ENCODE measurements at regions not wholly inside any gene's neighbourhood (a gene's known extent, or its start where the extent isn't known, plus 50 kb on each side); places are given as distances from the start of the nearest gene placed in this dataset.

DNA sequence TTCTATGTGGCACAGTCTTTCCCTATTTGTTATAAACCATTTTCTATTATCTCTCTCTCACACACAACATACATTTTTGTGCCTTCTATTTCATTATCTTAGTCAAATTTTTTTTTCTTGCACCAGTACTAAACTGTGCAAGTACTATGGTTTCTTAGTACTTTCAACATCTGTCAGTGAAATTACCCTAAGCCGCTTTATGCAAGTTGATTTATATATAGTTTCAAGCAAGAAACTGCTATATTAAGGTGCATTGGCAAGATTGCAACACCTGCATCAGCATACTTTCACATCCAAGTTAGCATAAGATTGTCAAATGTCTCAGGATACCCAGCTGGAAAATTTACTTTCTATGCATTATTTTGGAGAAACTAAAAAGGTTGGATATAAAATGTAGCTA, 180.2 kb upstream of the FSTL5 start:
- Histone ChIP-seq H3K36me3 (ENCODE audit: insufficient read depth) (no peaks in the 10 kb centered on the region), H3K4me1 (ENCODE audit: insufficient read depth) (no peaks in the 10 kb centered on the region), H3K4me3 (ENCODE audit: low read depth, low read length) (no peak overlapping the region), H3K27ac (ENCODE audit: low read depth) (no peak overlapping the region)
- DNase-seq (ENCODE audit: extremely low spot score) = no peak
- WGBS = 0% methylated on average over 1 of the region's 1 CpG

- no peaks in the 10 kb centered on the region for H3K36me3 ChIP-seq (ENCODE audit: insufficient read depth)
- DNase-seq (ENCODE audit: extremely low spot score) = no peak
- no peak overlapping the region for H3K4me3 ChIP-seq (ENCODE audit: low read depth, low read length)
- WGBS = 45% methylated on average over 2 of the region's 2 CpGs
- H3K27ac ChIP-seq (ENCODE audit: low read depth) = no peak overlapping the region
- H3K4me1 ChIP-seq (ENCODE audit: insufficient read depth) = no peaks in the 10 kb centered on the region
Observed at GRCh38 chr4:162341533-162341932, 177.7 kb upstream of the FSTL5 start.

- WGBS = 96% methylated on average over 3 of the region's 3 CpGs
- no peak for DNase-seq (ENCODE audit: extremely low spot score)
Observed at GRCh38 chr4:162323919-162324318, 160.1 kb upstream of the FSTL5 start.

DNA sequence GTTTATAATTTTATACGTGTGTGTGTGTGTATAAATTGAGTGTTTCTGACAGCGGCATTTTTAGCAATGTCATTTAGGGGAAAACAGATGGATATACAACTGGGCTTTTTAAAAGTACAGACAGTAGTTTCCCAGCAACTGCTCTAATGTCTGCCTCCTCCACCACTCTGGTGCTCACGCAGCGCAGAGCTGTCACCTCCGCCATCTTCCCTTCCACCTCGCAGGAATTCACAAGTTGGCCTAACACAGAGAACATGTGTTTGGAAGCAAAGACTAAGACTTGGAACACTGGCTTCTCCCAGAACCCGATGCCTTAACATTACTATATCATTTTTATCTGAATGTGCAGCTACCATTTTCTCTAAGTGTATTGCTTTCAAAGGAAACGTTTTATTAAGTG, 158.3 kb upstream of the FSTL5 start:
- DNase-seq (ENCODE audit: extremely low spot score) = no peak
- H3K4me1 ChIP-seq (ENCODE audit: insufficient read depth) = no peaks in the 10 kb centered on the region
- H3K36me3 ChIP-seq (ENCODE audit: insufficient read depth) = no peaks in the 10 kb centered on the region
- 82% methylated on average over 8 of the region's 8 CpGs for WGBS
- no peak overlapping the region for H3K27ac ChIP-seq (ENCODE audit: low read depth)
- no peak overlapping the region for H3K4me3 ChIP-seq (ENCODE audit: low read depth, low read length)

More at GRCh38 chr4:162323919-162324318, 160.1 kb upstream of the FSTL5 start:
- no peak overlapping the region for H3K4me3 ChIP-seq (ENCODE audit: low read depth, low read length)
- H3K4me1 ChIP-seq (ENCODE audit: insufficient read depth) = no peaks in the 10 kb centered on the region
- H3K27ac ChIP-seq (ENCODE audit: low read depth) = no peak overlapping the region
- no peaks in the 10 kb centered on the region for H3K36me3 ChIP-seq (ENCODE audit: insufficient read depth)

DNA sequence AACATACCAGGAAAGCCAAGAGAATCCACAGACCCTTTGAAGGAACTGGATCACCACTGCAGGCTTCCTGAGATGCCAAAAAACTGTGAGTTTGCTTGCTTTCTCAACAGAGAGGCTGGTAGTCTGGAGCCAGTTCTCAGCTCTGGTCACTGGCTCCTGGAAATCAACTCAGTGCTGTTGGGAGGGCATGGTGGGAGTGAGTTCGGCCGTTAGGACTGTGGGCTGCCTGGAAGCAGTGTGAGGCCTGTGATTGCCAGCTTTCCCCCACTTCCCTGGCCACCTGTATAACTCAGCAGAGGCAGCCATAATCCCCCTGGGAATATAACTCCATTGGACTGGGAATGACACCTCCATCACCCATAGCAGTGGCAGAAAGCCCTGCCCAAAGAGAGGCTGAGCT, 122.0 kb upstream of the FSTL5 start:
- no peaks in the 10 kb centered on the region for H3K4me1 ChIP-seq (ENCODE audit: insufficient read depth)
- H3K4me3 ChIP-seq (ENCODE audit: low read depth, low read length) = no peak overlapping the region
- no peak overlapping the region for H3K27ac ChIP-seq (ENCODE audit: low read depth)
- 82% methylated on average over 2 of the region's 2 CpGs for whole genome bisulfite sequencing
- no peak for DNase-seq (ENCODE audit: extremely low spot score)
- H3K36me3 ChIP-seq (ENCODE audit: insufficient read depth) = no peaks in the 10 kb centered on the region

- 54% methylated on average over 3 of the region's 3 CpGs for WGBS
- no peaks in the 10 kb centered on the region for H3K4me1 ChIP-seq (ENCODE audit: insufficient read depth)
- no peaks in the 10 kb centered on the region for H3K36me3 ChIP-seq (ENCODE audit: insufficient read depth)
- DNase-seq (ENCODE audit: extremely low spot score) = no peak
- no peak overlapping the region for H3K4me3 ChIP-seq (ENCODE audit: low read depth, low read length)
- no peak overlapping the region for H3K27ac ChIP-seq (ENCODE audit: low read depth)
Observed at GRCh38 chr4:162282684-162283083, 118.9 kb upstream of the FSTL5 start.

GRCh38 chr4:162274354-162274753, 110.6 kb upstream of the FSTL5 start:
- 70% methylated on average over 1 of the region's 1 CpG for WGBS
- Histone ChIP-seq H3K4me3 (ENCODE audit: low read depth, low read length) (no peak overlapping the region), H3K4me1 (ENCODE audit: insufficient read depth) (no peaks in the 10 kb centered on the region), H3K27ac (ENCODE audit: low read depth) (no peak overlapping the region), H3K36me3 (ENCODE audit: insufficient read depth) (no peaks in the 10 kb centered on the region)
- no peak for DNase-seq (ENCODE audit: extremely low spot score)

GRCh38 chr4:162272215-162272614, 108.4 kb upstream of the FSTL5 start:
- no peak overlapping the region for H3K4me3 ChIP-seq (ENCODE audit: low read depth, low read length)
- H3K4me1 ChIP-seq (ENCODE audit: insufficient read depth) = no peaks in the 10 kb centered on the region
- H3K27ac ChIP-seq (ENCODE audit: low read depth) = no peak overlapping the region
- 81% methylated on average over 2 of the region's 2 CpGs for WGBS
- DNase-seq (ENCODE audit: extremely low spot score) = no peak
- no peaks in the 10 kb centered on the region for H3K36me3 ChIP-seq (ENCODE audit: insufficient read depth)

DNA sequence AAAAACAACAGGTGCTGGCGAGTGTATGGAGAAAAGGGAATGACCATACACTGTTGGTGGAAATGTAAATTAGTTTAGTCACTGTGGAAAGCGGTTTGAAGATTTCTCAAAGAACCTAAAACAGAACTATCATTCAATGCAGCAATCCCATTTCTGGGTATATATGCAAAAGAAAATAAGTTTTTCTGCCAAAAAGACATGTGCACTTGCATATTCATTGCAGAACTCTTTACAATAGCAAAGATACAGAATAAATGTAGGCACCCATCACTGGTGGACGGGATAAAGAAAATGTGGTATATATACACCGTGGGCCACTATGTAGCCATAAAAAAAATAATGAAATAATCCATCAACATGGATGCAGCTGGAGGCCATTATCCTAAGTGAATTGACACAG, 105.1 kb upstream of the FSTL5 start:
- whole genome bisulfite sequencing = 87% methylated on average over 4 of the region's 4 CpGs
- Histone ChIP-seq H3K4me1 (ENCODE audit: insufficient read depth) (no peaks in the 10 kb centered on the region), H3K27ac (ENCODE audit: low read depth) (no peak overlapping the region), H3K4me3 (ENCODE audit: low read depth, low read length) (no peak overlapping the region), H3K36me3 (ENCODE audit: insufficient read depth) (no peaks in the 10 kb centered on the region)
- DNase-seq (ENCODE audit: extremely low spot score) = no peak

- 58% methylated on average over 1 of the region's 1 CpG for WGBS
- no peak overlapping the region for H3K4me3 ChIP-seq (ENCODE audit: low read depth, low read length)
Observed at GRCh38 chr4:162265802-162266201, 102.0 kb upstream of the FSTL5 start.

DNA sequence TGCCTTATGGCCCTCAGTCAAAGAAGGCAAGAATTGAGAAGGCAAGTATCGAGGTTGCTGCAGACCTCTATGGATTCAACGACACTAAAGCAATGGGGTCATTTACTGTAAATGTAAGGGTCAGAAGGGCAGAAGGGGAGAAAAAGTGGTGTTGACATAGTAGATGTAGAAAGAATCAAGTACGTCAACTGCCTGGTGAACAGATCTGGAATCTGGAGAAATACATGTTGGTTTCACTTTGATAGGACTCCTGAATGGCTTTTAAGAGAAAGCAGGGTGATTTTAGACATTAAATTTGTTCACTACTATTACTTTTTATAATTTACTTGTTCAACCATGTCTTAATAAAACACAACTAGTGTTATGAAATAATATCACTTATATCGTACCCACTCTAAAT, 81.3 kb upstream of the FSTL5 start:
- WGBS = 91% methylated on average over 4 of the region's 4 CpGs
- Histone ChIP-seq H3K36me3 (ENCODE audit: insufficient read depth) (no peaks in the 10 kb centered on the region), H3K4me3 (ENCODE audit: low read depth, low read length) (no peak overlapping the region), H3K27ac (ENCODE audit: low read depth) (no peak overlapping the region), H3K4me1 (ENCODE audit: insufficient read depth) (no peaks in the 10 kb centered on the region)
- no peak for DNase-seq (ENCODE audit: extremely low spot score)

More at GRCh38 chr4:162265802-162266201, 102.0 kb upstream of the FSTL5 start:
- Histone ChIP-seq H3K4me1 (ENCODE audit: insufficient read depth) (no peaks in the 10 kb centered on the region), H3K27ac (ENCODE audit: low read depth) (no peak overlapping the region), H3K36me3 (ENCODE audit: insufficient read depth) (no peaks in the 10 kb centered on the region)
- no peak for DNase-seq (ENCODE audit: extremely low spot score)

DNA sequence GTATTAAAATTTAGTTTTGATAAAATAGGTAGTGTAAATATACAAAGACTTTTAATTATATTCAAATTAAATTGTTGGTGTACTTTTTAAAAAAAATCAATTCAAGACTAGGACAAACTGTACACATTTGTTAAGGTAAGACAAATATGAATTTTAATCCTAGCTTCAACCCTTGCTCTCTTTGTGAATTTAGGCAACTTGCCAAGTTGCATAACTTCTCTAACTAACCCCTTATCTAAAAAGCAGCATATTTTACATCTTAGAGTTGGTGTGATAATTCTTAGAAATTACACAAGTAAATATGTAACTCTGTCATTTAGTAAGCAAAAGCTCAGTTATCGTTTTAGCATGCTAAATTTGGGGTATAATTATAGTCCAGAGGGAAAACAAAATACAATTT, 78.1 kb upstream of the FSTL5 start:
- WGBS = 26% methylated on average over 1 of the region's 1 CpG
- Histone ChIP-seq H3K4me3 (ENCODE audit: low read depth, low read length) (no peak overlapping the region), H3K4me1 (ENCODE audit: insufficient read depth) (no peaks in the 10 kb centered on the region), H3K27ac (ENCODE audit: low read depth) (no peak overlapping the region), H3K36me3 (ENCODE audit: insufficient read depth) (no peaks in the 10 kb centered on the region)
- no peak for DNase-seq (ENCODE audit: extremely low spot score)

- H3K27ac ChIP-seq (ENCODE audit: low read depth) = no peak overlapping the region
- H3K4me1 ChIP-seq (ENCODE audit: insufficient read depth) = no peaks in the 10 kb centered on the region
- no peak overlapping the region for H3K4me3 ChIP-seq (ENCODE audit: low read depth, low read length)
- 93% methylated on average over 5 of the region's 5 CpGs for WGBS
- H3K36me3 ChIP-seq (ENCODE audit: insufficient read depth) = no peaks in the 10 kb centered on the region
- DNase-seq (ENCODE audit: extremely low spot score) = no peak
Observed at GRCh38 chr4:162239992-162240769, 76.4 kb upstream of the FSTL5 start.

- no peak overlapping the region for H3K4me3 ChIP-seq (ENCODE audit: low read depth, low read length)
- H3K4me1 ChIP-seq (ENCODE audit: insufficient read depth) = no peaks in the 10 kb centered on the region
- no peaks in the 10 kb centered on the region for H3K36me3 ChIP-seq (ENCODE audit: insufficient read depth)
- 81% methylated on average over 2 of the region's 2 CpGs for WGBS
- no peak overlapping the region for H3K27ac ChIP-seq (ENCODE audit: low read depth)
- no peak for DNase-seq (ENCODE audit: extremely low spot score)
Observed at GRCh38 chr4:162237676-162238075, 73.9 kb upstream of the FSTL5 start.

GRCh38 chr4:162234595-162234994, 70.8 kb upstream of the FSTL5 start:
- H3K4me1 ChIP-seq (ENCODE audit: insufficient read depth) = no peaks in the 10 kb centered on the region
- no peak overlapping the region for H3K27ac ChIP-seq (ENCODE audit: low read depth)
- DNase-seq (ENCODE audit: extremely low spot score) = no peak
- no peak overlapping the region for H3K4me3 ChIP-seq (ENCODE audit: low read depth, low read length)
- H3K36me3 ChIP-seq (ENCODE audit: insufficient read depth) = no peaks in the 10 kb centered on the region
- WGBS = 51% methylated on average over 3 of the region's 3 CpGs

All from urinary bladder (tissue), 3 donors.